GM21515 (cell line): ENCODE measurements at regions not wholly inside any gene's neighbourhood (a gene's known extent, or its start where the extent isn't known, plus 50 kb on each side); places are given as distances from the start of the nearest gene placed in this dataset.

Experiments used
- ATAC-seq: cut with Tn5 transposase; IDR thresholded peaks from one replicate; pipeline ENCODE4 v1.9.1; 2021; ENCODE audit not compliant: unreplicated experiment

DNA sequence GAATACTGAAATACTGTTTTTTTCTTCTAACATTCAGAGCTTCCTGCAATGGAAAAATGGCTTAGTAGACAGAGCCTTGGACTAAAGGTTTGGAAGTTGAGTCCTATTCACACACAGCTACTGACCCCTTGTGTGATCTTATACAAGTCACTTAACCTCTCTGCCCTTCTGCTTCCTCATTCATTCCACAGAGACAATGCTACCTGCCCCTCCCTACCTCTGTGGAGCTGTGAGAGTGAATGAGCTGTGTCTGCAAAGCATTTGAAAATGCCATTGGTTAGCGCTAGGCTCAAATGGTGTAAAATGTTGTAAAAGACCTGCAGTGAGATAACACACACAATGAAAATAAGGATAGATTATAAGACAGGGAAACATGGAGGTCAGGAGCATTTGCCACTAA is 214.4 kb downstream of the BARHL2 start:
- no peak for ATAC-seq

- no peak for ATAC-seq
Measured at GRCh38 chr1:90502194-90502593, 214.9 kb downstream of the BARHL2 start.

- ATAC-seq: no peak
Measured at GRCh38 chr1:90501281-90501680, 215.8 kb downstream of the BARHL2 start.

- ATAC-seq: no peak
Measured at GRCh38 chr1:90494748-90495282, 222.3 kb downstream of the BARHL2 start.

GRCh38 chr1:90488451-90488850 is 228.7 kb downstream of the BARHL2 start:
- ATAC-seq: no peak

- ATAC-seq: no peak
Measured at GRCh38 chr1:90486996-90487395, 230.1 kb downstream of the BARHL2 start.

GRCh38 chr1:90486134-90486824 is 230.8 kb downstream of the BARHL2 start:
- no peak for ATAC-seq

- no peak for ATAC-seq
Measured at GRCh38 chr1:90480271-90480835, 236.7 kb downstream of the BARHL2 start.

- ATAC-seq: no peak
Measured at GRCh38 chr1:90476994-90477393, 240.1 kb downstream of the BARHL2 start.

- ATAC-seq: no peak
Measured at GRCh38 chr1:90476411-90476810, 240.7 kb downstream of the BARHL2 start.

DNA sequence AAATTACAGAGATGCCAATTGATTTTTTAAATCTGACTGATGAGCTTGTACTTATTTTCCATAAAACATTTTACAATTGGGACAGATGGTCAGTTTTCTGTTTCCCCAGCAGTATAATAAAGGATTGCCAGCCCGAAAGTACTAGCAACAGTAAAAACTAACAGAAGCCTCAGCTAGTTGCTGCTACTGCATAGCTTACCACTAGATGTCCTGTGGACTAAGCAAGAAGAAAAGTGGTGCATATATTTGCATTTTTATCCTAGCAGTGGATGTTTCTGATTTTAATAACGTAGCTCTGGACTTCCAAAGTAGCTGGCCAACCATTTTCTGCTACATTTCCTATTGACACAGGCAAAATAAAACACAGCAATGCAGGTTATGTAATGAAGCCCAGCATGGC is 241.5 kb downstream of the BARHL2 start:
- ATAC-seq: no peak

DNA sequence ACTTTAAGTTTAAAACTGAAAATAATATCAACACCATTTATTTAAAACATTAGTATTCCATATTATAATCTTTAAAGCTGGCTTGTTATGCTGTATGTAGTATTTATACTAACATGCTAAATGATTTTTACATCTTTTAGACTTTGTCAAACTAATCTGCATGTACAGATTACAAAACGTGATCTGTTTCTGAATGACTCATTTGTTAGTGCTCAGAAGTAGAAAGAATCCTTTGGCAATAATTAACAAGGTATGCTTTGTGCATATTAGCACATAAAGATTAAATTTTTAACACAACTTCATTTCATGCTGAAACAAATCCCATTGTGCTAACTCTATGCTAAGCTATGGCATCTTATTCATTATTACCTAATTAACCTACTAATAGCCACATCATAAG is 242.4 kb downstream of the BARHL2 start:
- no peak for ATAC-seq

GRCh38 chr1:90474158-90474557 is 242.9 kb downstream of the BARHL2 start:
- ATAC-seq: no peak

DNA sequence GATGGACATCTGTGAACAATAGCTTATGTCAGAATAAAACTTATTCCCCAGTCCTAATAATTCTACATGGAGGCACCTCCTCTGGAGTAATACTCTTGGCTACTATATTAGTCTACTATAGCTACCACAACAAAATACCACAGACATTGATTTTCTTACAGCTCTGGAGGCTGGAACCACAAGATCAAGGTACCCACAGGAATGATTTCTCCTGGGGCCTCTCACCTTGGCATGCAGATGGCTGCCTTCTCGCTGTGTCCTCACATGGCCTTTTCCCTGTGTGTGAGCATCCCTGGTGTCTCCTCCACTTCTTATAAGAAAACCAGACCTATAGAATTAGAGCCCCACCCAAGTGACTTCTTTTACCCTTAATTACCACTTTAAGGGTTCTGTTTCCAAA is 244.3 kb downstream of the BARHL2 start:
- ATAC-seq: no peak

DNA sequence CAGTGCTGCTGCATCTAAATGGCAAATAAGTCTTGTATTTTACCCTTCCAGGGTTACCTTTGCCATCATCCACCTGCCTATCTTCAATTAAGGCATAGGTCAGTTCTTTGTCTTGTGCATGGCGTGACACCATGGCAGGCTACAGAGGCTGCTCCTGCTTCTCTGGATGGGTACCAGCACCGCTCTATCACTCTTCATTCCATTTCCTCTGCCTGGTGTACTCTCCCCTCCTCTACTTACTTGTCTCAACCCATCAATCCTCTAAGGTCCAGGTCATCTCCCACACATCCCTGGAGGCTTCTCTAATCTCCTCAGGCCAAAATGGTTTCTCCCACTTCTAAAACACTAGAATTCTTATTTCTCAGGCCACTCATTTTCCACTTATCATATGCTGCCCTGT is 257.5 kb downstream of the BARHL2 start:
- no peak for ATAC-seq

- ATAC-seq: no peak
Measured at GRCh38 chr1:90457985-90458384, 259.1 kb downstream of the BARHL2 start.

GRCh38 chr1:90452491-90452890 is 264.6 kb downstream of the BARHL2 start:
- no peak for ATAC-seq

DNA sequence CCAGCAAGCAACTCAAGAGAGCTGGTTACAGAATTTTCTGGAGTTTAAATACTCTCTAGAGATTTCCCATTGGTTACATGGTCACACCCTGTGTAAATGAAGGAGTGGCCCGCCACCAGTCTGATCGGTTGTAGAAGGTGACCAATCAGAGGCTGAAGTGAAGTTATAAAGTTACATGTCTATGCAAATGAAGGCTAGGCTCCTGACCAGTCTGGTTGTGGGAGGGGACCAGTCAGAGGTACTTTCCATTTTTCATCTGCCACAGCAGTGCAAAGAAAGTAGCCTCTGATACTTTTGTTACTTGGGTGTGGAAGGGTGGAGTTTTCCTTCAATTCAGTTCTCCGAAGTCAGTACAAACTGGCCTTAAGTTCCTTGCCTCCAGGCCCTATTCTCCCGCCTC is 273.7 kb downstream of the BARHL2 start:
- no peak for ATAC-seq

DNA sequence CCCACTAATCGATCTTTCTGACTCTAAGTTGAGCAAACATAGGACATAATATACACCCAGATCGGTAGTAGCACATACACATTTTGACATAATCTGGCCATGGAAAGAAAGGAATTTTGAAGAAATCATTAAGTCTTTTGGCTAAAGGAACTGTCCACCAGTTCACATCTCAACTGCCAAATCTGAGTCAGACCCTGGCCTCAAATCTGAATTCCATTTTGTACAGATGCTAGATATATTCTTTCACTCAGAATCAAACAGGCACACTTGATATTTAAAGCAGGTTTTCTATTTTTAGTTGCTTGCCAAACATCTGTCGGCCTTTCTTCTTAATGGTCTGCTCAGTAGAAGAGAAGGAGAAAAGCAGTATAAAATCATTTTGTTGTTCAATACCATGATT is 281.8 kb downstream of the BARHL2 start:
- ATAC-seq: no peak

GRCh38 chr1:90434460-90434859 is 282.6 kb downstream of the BARHL2 start:
- ATAC-seq: no peak

DNA sequence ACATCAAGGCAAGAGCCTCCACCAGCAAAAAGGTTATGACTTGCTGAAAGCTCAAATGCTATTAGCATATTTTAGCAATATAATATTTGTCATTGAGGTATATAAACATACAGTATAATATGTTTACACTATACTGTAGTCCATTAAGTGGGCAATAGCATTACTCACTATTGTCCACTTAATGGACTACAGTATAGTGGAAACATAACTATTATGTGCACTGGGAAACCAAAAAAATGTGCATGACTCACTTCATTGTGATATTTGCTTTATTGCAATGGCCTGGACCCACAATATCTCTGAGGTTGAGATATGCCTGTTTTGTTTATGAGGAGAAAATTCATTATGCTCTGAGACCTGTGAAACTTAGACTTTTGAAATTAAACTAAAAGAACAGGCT is 300.0 kb downstream of the BARHL2 start:
- no peak for ATAC-seq

DNA sequence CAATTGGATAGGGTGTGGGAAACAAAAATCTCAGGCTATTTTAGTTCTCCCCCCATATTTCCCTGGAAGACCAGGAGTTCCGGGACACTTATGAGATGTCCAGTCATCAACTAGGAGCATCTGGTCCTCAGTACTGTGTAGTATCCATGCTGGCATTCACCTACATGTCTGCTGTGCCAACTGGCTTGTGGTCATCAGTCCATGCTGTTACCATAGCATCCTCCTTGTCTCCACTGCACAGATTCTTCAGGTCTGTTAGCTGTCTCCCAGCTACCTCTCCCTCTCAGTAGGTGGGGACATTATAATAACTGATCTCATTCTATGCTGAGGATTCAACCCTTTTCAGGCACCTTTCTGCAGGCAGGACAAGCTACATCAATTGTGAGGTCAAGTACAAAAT is 302.9 kb downstream of the BARHL2 start:
- ATAC-seq: no peak

DNA sequence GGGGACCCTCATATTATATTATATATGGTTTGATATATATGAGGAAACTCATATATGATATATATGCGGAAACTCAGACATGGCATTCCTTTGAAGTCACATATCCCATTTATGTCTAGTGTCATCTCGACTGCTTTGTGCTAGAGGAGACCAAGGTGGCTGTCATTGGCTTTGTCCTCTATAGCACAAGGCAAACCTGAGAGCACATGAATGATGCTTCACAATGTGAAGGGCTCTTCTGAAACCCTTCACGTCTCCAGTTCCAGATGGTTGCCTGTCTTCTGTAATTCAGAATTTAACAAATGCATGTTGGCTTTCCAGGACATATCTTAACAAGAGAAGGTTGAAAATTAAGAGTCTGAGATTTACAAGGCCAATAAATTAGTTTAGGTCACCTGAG is 303.6 kb downstream of the BARHL2 start:
- no peak for ATAC-seq
